ENCODE measurements at regions not wholly inside any gene's neighbourhood (a gene's known extent, or its start where the extent isn't known, plus 50 kb on each side); places are given as distances from the start of the nearest gene placed in this dataset.

- DNase-seq (no peak), ATAC-seq (no peak)
- intact Hi-C loops (cut with micrococcal nuclease): no loop called here
Observed at GRCh38 chr19:31717269-31717923, 368.2 kb upstream of the TSHZ3 start.

GRCh38 chr19:31718032-31718431 lies 368.8 kb upstream of the TSHZ3 start:
- intact Hi-C loops (cut with micrococcal nuclease): no loop called here
- DNase-seq (no peak), ATAC-seq (no peak)

GRCh38 chr19:31718898-31719297 lies 369.7 kb upstream of the TSHZ3 start:
- no peak for DNase-seq
- intact Hi-C loops (cut with micrococcal nuclease): no loop called here
- no peak for ATAC-seq

- no peak for DNase-seq
- intact Hi-C loops (cut with micrococcal nuclease): no loop called here
Observed at GRCh38 chr19:31723101-31723500, 373.9 kb upstream of the TSHZ3 start.

GRCh38 chr19:31725051-31725450 lies 375.8 kb upstream of the TSHZ3 start:
- DNase-seq: no peak
- intact Hi-C loops (cut with micrococcal nuclease): no loop called here
- ATAC-seq: no peak

More at GRCh38 chr19:31723101-31723500, 373.9 kb upstream of the TSHZ3 start:
- no peak for ATAC-seq

- intact Hi-C loops (cut with micrococcal nuclease): no loop called here
- ATAC-seq: no peak
Observed at GRCh38 chr19:31727536-31727935, 378.3 kb upstream of the TSHZ3 start.

GRCh38 chr19:31730270-31730669 lies 381.0 kb upstream of the TSHZ3 start:
- intact Hi-C loops (cut with micrococcal nuclease): no loop called here
- ATAC-seq (no peak), DNase-seq (no peak)

More at GRCh38 chr19:31727536-31727935, 378.3 kb upstream of the TSHZ3 start:
- no peak for DNase-seq

- intact Hi-C loops (cut with micrococcal nuclease): no loop called here
- ATAC-seq (no peak), DNase-seq (no peak)
Observed at GRCh38 chr19:31733591-31733990, 384.4 kb upstream of the TSHZ3 start.

GRCh38 chr19:31742249-31742648 lies 393.0 kb upstream of the TSHZ3 start:
- DNase-seq (no peak), ATAC-seq (no peak)
- intact Hi-C loops (cut with micrococcal nuclease): no loop called here

- no peak for ATAC-seq
- intact Hi-C loops (cut with micrococcal nuclease): no loop called here
- no peak for DNase-seq
Observed at GRCh38 chr19:31745731-31746130, 396.5 kb upstream of the TSHZ3 start.

GRCh38 chr19:31749231-31749630 lies 400.0 kb upstream of the TSHZ3 start:
- intact Hi-C loops (cut with micrococcal nuclease): no loop called here
- DNase-seq: no peak
- ATAC-seq: no peak

GRCh38 chr19:31759359-31759758 lies 410.1 kb upstream of the TSHZ3 start:
- no peak for DNase-seq
- ATAC-seq: no peak
- intact Hi-C loops (cut with micrococcal nuclease): no loop called here

- DNase-seq (no peak), ATAC-seq (no peak)
- intact Hi-C loops (cut with micrococcal nuclease): no loop called here
Observed at GRCh38 chr19:31761281-31761913, 412.2 kb upstream of the TSHZ3 start.

GRCh38 chr19:31770223-31770622 lies 421.0 kb upstream of the TSHZ3 start:
- ATAC-seq (no peak), DNase-seq (no peak)
- intact Hi-C loops (cut with micrococcal nuclease): no loop called here

- intact Hi-C loops (cut with micrococcal nuclease): no loop called here
- ATAC-seq (no peak), DNase-seq (no peak)
Observed at GRCh38 chr19:31772915-31773314, 423.7 kb upstream of the TSHZ3 start.

GRCh38 chr19:31781542-31781941 lies 432.3 kb upstream of the TSHZ3 start:
- ATAC-seq: no peak
- no peak for DNase-seq
- intact Hi-C loops (cut with micrococcal nuclease): no loop called here

GRCh38 chr19:31783592-31783991 lies 434.4 kb upstream of the TSHZ3 start:
- intact Hi-C loops (cut with micrococcal nuclease): no loop called here
- DNase-seq (no peak), ATAC-seq (no peak)

GRCh38 chr19:31784671-31785101 lies 435.4 kb upstream of the TSHZ3 start:
- ATAC-seq (no peak), DNase-seq (no peak)
- intact Hi-C loops (cut with micrococcal nuclease): no loop called here

GRCh38 chr19:31801611-31802010 lies 452.4 kb upstream of the TSHZ3 start:
- ATAC-seq: no peak
- DNase-seq: no peak
- intact Hi-C loops (cut with micrococcal nuclease): no loop called here

GRCh38 chr19:31803835-31804446 lies 454.7 kb upstream of the TSHZ3 start:
- ATAC-seq: no peak

GRCh38 chr19:31804668-31805067 lies 455.4 kb upstream of the TSHZ3 start:
- intact Hi-C loops (cut with micrococcal nuclease): no loop called here
- ATAC-seq (no peak), DNase-seq (no peak)

More at GRCh38 chr19:31803835-31804446, 454.7 kb upstream of the TSHZ3 start:
- intact Hi-C loops (cut with micrococcal nuclease): no loop called here
- DNase-seq: no peak
